ENCODE measurements at regions not wholly inside any gene's neighbourhood (a gene's known extent, or its start where the extent isn't known, plus 50 kb on each side); places are given as distances from the start of the nearest gene placed in this dataset.

DNA sequence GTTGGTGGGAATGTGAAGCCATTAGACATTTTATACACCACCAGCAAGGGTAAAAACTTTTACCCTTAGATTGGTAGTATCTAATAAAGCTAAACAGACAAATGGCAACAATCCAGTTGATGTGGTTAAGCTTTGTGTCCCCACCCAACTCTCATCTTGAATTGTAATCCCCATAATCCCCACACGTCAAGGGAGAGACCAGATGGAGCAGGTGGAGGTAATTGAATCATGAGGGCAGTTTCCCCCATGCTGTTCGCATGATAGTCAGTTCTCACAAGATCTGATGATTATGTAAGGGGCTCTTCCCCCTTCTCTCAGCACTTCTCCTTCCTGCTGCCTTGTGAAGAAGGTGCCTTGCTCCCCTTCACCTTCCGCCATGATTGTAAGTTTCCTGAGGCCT, 602.3 kb downstream of the NUF2 start:
- ChIA-PET POLR2A (no interaction called here), CTCF (no interaction called here)

GRCh38 chr1:163927493-163927892, 605.7 kb downstream of the NUF2 start:
- CTCF ChIA-PET, result no interaction called here
- no peaks in the 10 kb centered on the region for H3K27me3 ChIP-seq (ENCODE audit: control insufficient read depth, insufficient read depth, low read length)
- no peak overlapping the region for H3K27ac ChIP-seq (ENCODE audit: low read depth, low read length)

More for the DNA sequence above, 602.3 kb downstream of the NUF2 start:
- Histone ChIP-seq H3K9me3 (ENCODE audit: control insufficient read depth, insufficient read depth, low read length) (no peaks in the 10 kb centered on the region), H3K4me3 (ENCODE audit: low read depth, low read length) (no peak overlapping the region), H3K27ac (ENCODE audit: low read depth, low read length) (no peak overlapping the region), H3K27me3 (ENCODE audit: control insufficient read depth, insufficient read depth, low read length) (no peaks in the 10 kb centered on the region)
- no peak for DNase-seq (ENCODE audit: low read depth, low spot score)
- TF ChIP-seq CTCF (IDR thresholded peaks at IDR 0.05; ENCODE audit: low read depth, low read length), result no peak

DNA sequence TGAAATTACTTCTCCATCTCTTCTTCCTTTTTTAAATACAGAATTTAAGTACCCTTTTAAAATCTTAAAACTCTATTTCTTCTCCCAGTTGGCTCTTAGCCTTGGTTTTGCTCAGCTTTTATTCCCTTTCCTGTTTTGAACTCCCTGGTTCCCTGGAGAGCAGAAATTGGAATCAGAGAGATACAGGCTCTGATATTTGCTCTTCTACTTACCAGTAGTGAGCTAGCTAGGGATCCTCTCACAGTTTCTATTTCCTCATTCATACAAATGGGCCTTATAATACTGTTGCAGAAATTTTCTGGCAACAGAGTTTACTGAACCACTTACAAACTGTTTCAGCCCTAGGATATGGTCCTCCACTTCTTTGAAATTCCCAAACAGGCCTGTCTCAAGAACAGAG, 606.3 kb downstream of the NUF2 start:
- DNase-seq (ENCODE audit: low read depth, low spot score), result no peak
- Histone ChIP-seq H3K4me3 (ENCODE audit: low read depth, low read length) (no peak overlapping the region), H3K27me3 (ENCODE audit: control insufficient read depth, insufficient read depth, low read length) (no peaks in the 10 kb centered on the region), H3K27ac (ENCODE audit: low read depth, low read length) (no peak overlapping the region), H3K9me3 (ENCODE audit: control insufficient read depth, insufficient read depth, low read length) (no peaks in the 10 kb centered on the region)
- no peak for TF ChIP-seq CTCF (IDR thresholded peaks at IDR 0.05; ENCODE audit: low read depth, low read length)
- CTCF ChIA-PET, result no interaction called here
- POLR2A ChIA-PET, result no interaction called here

More at GRCh38 chr1:163927493-163927892, 605.7 kb downstream of the NUF2 start:
- TF ChIP-seq CTCF (IDR thresholded peaks at IDR 0.05; ENCODE audit: low read depth, low read length), result no peak
- Histone ChIP-seq H3K4me3 (ENCODE audit: low read depth, low read length) (no peak overlapping the region), H3K9me3 (ENCODE audit: control insufficient read depth, insufficient read depth, low read length) (no peaks in the 10 kb centered on the region)
- DNase-seq (ENCODE audit: low read depth, low spot score), result no peak
- POLR2A ChIA-PET, result no interaction called here

DNA sequence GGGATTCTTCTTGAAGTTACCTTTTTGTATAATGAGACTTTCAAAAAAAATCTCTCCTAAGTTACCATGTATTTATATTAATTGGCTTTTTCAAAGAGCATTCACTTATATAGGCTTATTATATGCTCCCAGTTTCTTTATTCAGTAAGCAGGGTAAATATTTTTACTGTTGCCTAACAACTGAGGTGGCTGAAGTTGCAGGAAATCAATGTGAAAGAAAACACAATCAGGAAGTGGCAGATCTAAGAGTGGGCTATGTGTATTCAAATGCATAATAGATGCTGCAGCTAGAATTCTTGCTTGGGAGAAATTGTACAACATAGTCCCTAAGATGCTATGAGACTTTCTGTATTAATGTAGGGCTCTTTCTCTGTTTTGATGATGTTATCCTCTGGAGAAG, 606.9 kb downstream of the NUF2 start:
- Histone ChIP-seq H3K27me3 (ENCODE audit: control insufficient read depth, insufficient read depth, low read length) (no peaks in the 10 kb centered on the region), H3K27ac (ENCODE audit: low read depth, low read length) (no peak overlapping the region), H3K9me3 (ENCODE audit: control insufficient read depth, insufficient read depth, low read length) (no peaks in the 10 kb centered on the region), H3K4me3 (ENCODE audit: low read depth, low read length) (no peak overlapping the region)
- no peak for TF ChIP-seq CTCF (IDR thresholded peaks at IDR 0.05; ENCODE audit: low read depth, low read length)
- ChIA-PET CTCF (interaction anchor here (0.9 kb wide), 1 partner anchor 10 kb away, joined by 3 read pairs; no protein-coding TSS in a partner anchor), POLR2A (no interaction called here)
- DNase-seq (ENCODE audit: low read depth, low spot score), result no peak

DNA sequence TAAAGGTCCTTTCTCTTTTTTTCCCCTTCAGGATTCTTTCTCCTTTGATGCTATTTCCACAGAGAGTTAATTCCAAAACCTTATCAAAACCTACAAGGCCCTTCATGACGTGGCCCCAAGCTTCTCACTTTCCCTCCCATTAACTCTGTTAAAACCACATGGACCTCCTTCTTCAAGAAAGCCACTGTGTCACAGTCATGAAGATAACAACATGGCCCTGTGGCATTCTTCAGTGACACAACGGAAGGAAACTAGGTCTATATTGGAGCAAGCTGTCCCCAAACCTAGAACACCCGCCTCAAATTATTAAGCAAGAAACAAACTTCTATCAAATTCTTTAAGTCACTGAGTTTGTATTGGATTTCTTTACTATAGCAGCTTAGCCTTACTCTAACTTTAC, 611.1 kb downstream of the NUF2 start:
- no peak for DNase-seq (ENCODE audit: low read depth, low spot score)
- CTCF ChIA-PET, result no interaction called here
- POLR2A ChIA-PET, result no interaction called here
- no peak overlapping the region for H3K27ac ChIP-seq (ENCODE audit: low read depth, low read length)
- H3K4me3 ChIP-seq (ENCODE audit: low read depth, low read length), result no peak overlapping the region
- H3K9me3 ChIP-seq (ENCODE audit: control insufficient read depth, insufficient read depth, low read length), result no peaks in the 10 kb centered on the region
- TF ChIP-seq CTCF (IDR thresholded peaks at IDR 0.05; ENCODE audit: low read depth, low read length), result no peak
- no peaks in the 10 kb centered on the region for H3K27me3 ChIP-seq (ENCODE audit: control insufficient read depth, insufficient read depth, low read length)
